ENCODE measurements at regions not wholly inside any gene's neighbourhood (a gene's known extent, or its start where the extent isn't known, plus 50 kb on each side); places are given as distances from the start of the nearest gene placed in this dataset.

GRCh38 chr4:20445933-20446723, 194.4 kb downstream of the SLIT2 start:
- TF ChIP-seq KDM1A (IDR thresholded peaks at IDR 0.05) = no peak
- no peak for TF ChIP-seq SP1 (CRISPR knock-in tag; IDR thresholded peaks at IDR 0.05)
- TF ChIP-seq TEAD4 (IDR thresholded peaks at IDR 0.05; ENCODE audit: low read length) = no peak
- no peak for TF ChIP-seq TEAD4 (CRISPR knock-in tag; IDR thresholded peaks at IDR 0.05; ENCODE audit: borderline replicate concordance)
- no peak for TF ChIP-seq ZNF24 (IDR thresholded peaks at IDR 0.05)
- TF ChIP-seq POLR2A (conservative IDR thresholded peaks at IDR 0.05) = no peak
- TF ChIP-seq CTCF (IDR thresholded peaks at IDR 0.05 in 2 of 3, conservative IDR thresholded peaks at IDR 0.05 in 1 of 3; ENCODE audit: insufficient read depth in 2 of 3, low read depth in 1 of 3, low read length in 3 of 3) = no peak
- TF ChIP-seq FOXK1 (CRISPR knock-in tag; IDR thresholded peaks at IDR 0.05; ENCODE audit: borderline replicate concordance) = no peak
- TF ChIP-seq PHF8 (IDR thresholded peaks at IDR 0.05; ENCODE audit: borderline replicate concordance, low read length) = no peak
- TF ChIP-seq JUN (IDR thresholded peaks at IDR 0.05; ENCODE audit: borderline replicate concordance, low read depth, low read length) = no peak
- TF ChIP-seq JUN (CRISPR knock-in tag; IDR thresholded peaks at IDR 0.05; ENCODE audit: borderline replicate concordance) = no peak
